H1 (cell line): ENCODE measurements at regions not wholly inside any gene's neighbourhood (a gene's known extent, or its start where the extent isn't known, plus 50 kb on each side); places are given as distances from the start of the nearest gene placed in this dataset.

ENCODE experiments used
- CBX5 ChIP-seq: fragments of 300-800, 300-1000 bp; sonication (generic); IDR thresholded peaks from 2 replicates; pipeline ENCODE4 v1.7.1; 2016; ENCODE audit warnings: antibody characterized with exemption, low read length, low read depth
- EP300 ChIP-seq, 2 experiments: IDR thresholded peaks; 1 replicate in 1 of 2; 2 replicates in 1 of 2; pipeline ENCODE4 v1.6.1; 2011 to 2012; ENCODE audit warnings: low read depth in 2 of 2, low read length in 2 of 2, mild to moderate bottlenecking in 2 of 2, borderline replicate concordance in 1 of 2, inconsistent platforms in 1 of 2, moderate library complexity in 1 of 2
- POLR2AphosphoS5 ChIP-seq: IDR thresholded peaks from 2 replicates; pipeline ENCODE4 v1.6.1; 2011; ENCODE audit warnings: low read depth, low read length

DNA sequence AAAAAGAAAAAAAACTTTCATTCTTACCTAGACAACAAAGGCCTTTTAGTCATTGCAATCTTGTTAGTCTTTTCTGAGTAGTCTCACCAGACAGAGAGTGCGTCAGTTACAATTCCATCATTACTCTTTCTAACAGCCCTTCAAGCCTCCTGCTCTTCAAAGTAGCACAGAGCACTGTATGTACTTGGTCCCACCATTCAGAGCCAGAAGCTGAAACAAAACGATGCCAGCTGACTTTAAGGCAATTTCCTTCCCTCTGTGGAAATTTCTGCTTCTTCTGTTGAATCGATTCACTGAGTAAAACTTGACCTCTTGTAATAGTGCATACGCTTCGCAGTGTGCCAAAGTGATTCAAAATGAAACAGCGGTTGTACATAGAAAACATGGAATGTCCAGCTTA lies 57.7 kb upstream of the TENM3 start:
- TF ChIP-seq POLR2AphosphoS5 (no peak), CBX5 (no peak), EP300 (IDR thresholded peaks at IDR 0.05; ENCODE audit: borderline replicate concordance in 1 of 2, low read depth in 2 of 2, low read length in 2 of 2) (no peak)
